K562 (cell line): ENCODE measurements at regions not wholly inside any gene's neighbourhood (a gene's known extent, or its start where the extent isn't known, plus 50 kb on each side); places are given as distances from the start of the nearest gene placed in this dataset.

ENCODE experiments used
- ATAC-seq: fragments of 200-7000 bp; cut with Tn5 transposase; 3 replicates; pipeline ENCODE4 v1.9.1; 2020; ENCODE audit warnings: moderate library complexity
- BruUV-seq: library from RNA; stranded (reverse); fragments of 400-500 nt; replicated peaks from 2 replicates; lab custom pipeline; 2021; lab: Mats Ljungman, UMichigan
- CTCF ChIA-PET: fragments of 300-600 bp; formaldehyde crosslinking; extraction: SDS; loops from one replicate; lab custom pipeline; 2021; ENCODE audit warnings: low intra/inter-chr PET ratio; lab: Yijun Ruan, JAX
- POLR2A ChIA-PET: fragments of 300-600, 350-650 bp; sonication (Branson Sonifier 250); formaldehyde crosslinking; extraction: SDS; loops from one replicate; lab custom pipeline; 2021; ENCODE audit warnings: antibody characterized with exemption, inconsistent platforms; lab: Yijun Ruan, JAX
- DNase-seq, 4 experiments: peaks; one replicate each; pipeline versions ENCODE4 v3.0.0 to v3.0.0-alpha.2; 2011 to 2018; ENCODE audit warnings: low spot score in 3 of 4, mixed read lengths in 3 of 4; ENCODE audit errors: extremely low read depth in 1 of 4
- FAIRE-seq: peaks from 2 replicates; lab custom pipeline; 2011; peaks lifted over from hg19 to GRCh38; lab: Jason Lieb, UNC
- H2AFZ ChIP-seq: 2 replicates; pipeline ENCODE4 v1.6.0; 2011; ENCODE audit warnings: low read depth, low read length, control low read depth, inconsistent platforms
- H3K27ac ChIP-seq: fragments of 200-600 bp; 3 replicates; pipeline ENCODE4 v1.8.0; 2011; ENCODE audit warnings: low read depth, mild to moderate bottlenecking, control low read depth, inconsistent platforms, low read length, moderate library complexity, mixed read lengths; ENCODE audit errors: extremely low read depth
- H3K27me3 ChIP-seq, 2 experiments: fragments of 300-600 bp in 1 of 2; 2 replicates in 1 of 2; 3 replicates in 1 of 2; pipeline versions ENCODE4 v1.6.0 to v1.8.0; 2011; ENCODE audit warnings: inconsistent platforms in 2 of 2, low read length in 2 of 2, mild to moderate bottlenecking in 1 of 2, mixed read lengths in 1 of 2, moderate library complexity in 1 of 2; ENCODE audit not compliant: control insufficient read depth in 2 of 2, insufficient read depth in 2 of 2
- H3K36me3 ChIP-seq: fragments of 300-600 bp; 3 replicates; pipeline ENCODE4 v1.8.0; 2011; ENCODE audit warnings: mild to moderate bottlenecking, low read length, inconsistent platforms; ENCODE audit not compliant: control insufficient read depth, insufficient read depth
- H3K4me1 ChIP-seq, 2 experiments: fragments of 200-600 bp in 1 of 2; replicated peaks in 1 of 2; 2 replicates in 1 of 2; 3 replicates in 1 of 2; pipeline versions ENCODE4 v1.5.1 to v1.8.0; 2011; ENCODE audit warnings: inconsistent platforms in 2 of 2, low read length in 2 of 2, mild to moderate bottlenecking in 1 of 2, mixed read lengths in 1 of 2, moderate library complexity in 1 of 2; ENCODE audit not compliant: control insufficient read depth in 2 of 2, insufficient read depth in 2 of 2
- H3K4me2 ChIP-seq: 2 replicates; pipeline ENCODE4 v1.6.1; 2011; ENCODE audit warnings: low read length, control low read depth, inconsistent platforms, mixed read lengths; ENCODE audit not compliant: insufficient read depth
- H3K4me3 ChIP-seq: fragments of 200-600 bp; sonication (generic), shearing (Covaris generic); 2 replicates; pipeline ENCODE4 v1.5.1; 2016; ENCODE audit warnings: control low read depth, inconsistent platforms
- H3K79me2 ChIP-seq: fragments of 200-600 bp; 3 replicates; pipeline ENCODE4 v1.8.0; 2011; ENCODE audit warnings: low read length, inconsistent platforms; ENCODE audit not compliant: control insufficient read depth, insufficient read depth
- H3K9ac ChIP-seq, 2 experiments: 2 replicates each; pipeline versions ENCODE4 v1.6.0 to v1.6.1; 2011; ENCODE audit warnings: low read depth in 2 of 2, low read length in 2 of 2, control low read depth in 1 of 2, inconsistent platforms in 1 of 2, mild to moderate bottlenecking in 1 of 2, mixed read lengths in 1 of 2; ENCODE audit not compliant: insufficient read depth in 1 of 2
- H3K9me1 ChIP-seq: one replicate; pipeline ENCODE4 v1.6.0; 2011; ENCODE audit warnings: inconsistent platforms, mild to moderate bottlenecking, low read length, moderate library complexity; ENCODE audit not compliant: control insufficient read depth, insufficient read depth
- H3K9me3 ChIP-seq: replicated peaks from 2 replicates; pipeline ENCODE4 v1.5.1; 2011; ENCODE audit warnings: low read depth, low read length, inconsistent platforms; ENCODE audit not compliant: control insufficient read depth, insufficient read depth
- H4K20me1 ChIP-seq: replicated peaks from 2 replicates; pipeline ENCODE4 v1.6.1; 2011; ENCODE audit warnings: low read length, inconsistent platforms, mixed read lengths; ENCODE audit not compliant: control insufficient read depth, insufficient read depth
- BRD9 ChIP-seq: fragments of 450-650 bp; IDR thresholded peaks from 2 replicates; pipeline ENCODE4 v1.6.1; 2018; ENCODE audit warnings: low read depth; ENCODE audit not compliant: partially characterized antibody
- CBX8 ChIP-seq: fragments of 200-600 bp; sonication (generic); IDR thresholded peaks from 2 replicates; pipeline ENCODE4 v1.6.1; 2012; ENCODE audit warnings: borderline replicate concordance, mixed run types, low read depth, mild to moderate bottlenecking, moderate library complexity, mixed read lengths, low read length, control low read depth, inconsistent platforms; ENCODE audit not compliant: poor library complexity, severe bottlenecking; ENCODE audit errors: extremely low read depth
- CHD4 ChIP-seq: fragments of 200-600 bp; sonication (generic); IDR thresholded peaks from 3 replicates; pipeline ENCODE4 v1.6.1; 2012; ENCODE audit warnings: low read depth, mild to moderate bottlenecking, mixed read lengths, low read length, inconsistent platforms; ENCODE audit not compliant: insufficient read depth, insufficient replicate concordance, poor library complexity, severe bottlenecking
- GATAD2A ChIP-seq: fragments of 450-650 bp; IDR thresholded peaks from 2 replicates; pipeline ENCODE4 v1.6.1; 2017
- HMBOX1 ChIP-seq: sonication (generic); IDR thresholded peaks from 2 replicates; pipeline ENCODE4 v1.6.1; 2016
- NUFIP1 ChIP-seq: fragments of 450-650 bp; IDR thresholded peaks from 2 replicates; pipeline ENCODE4 v1.6.1; 2018; ENCODE audit not compliant: partially characterized antibody
- PML ChIP-seq: IDR thresholded peaks from 2 replicates; pipeline ENCODE4 v1.6.1; 2012; ENCODE audit warnings: low read length, inconsistent platforms
- SAP30 ChIP-seq: fragments of 200-600 bp; sonication (generic); IDR thresholded peaks from 2 replicates; pipeline ENCODE4 v1.6.1; 2012; ENCODE audit warnings: borderline replicate concordance, low read depth, mild to moderate bottlenecking, moderate library complexity, low read length, control low read depth, inconsistent platforms; ENCODE audit not compliant: insufficient read depth, poor library complexity, severe bottlenecking
- SMARCE1 ChIP-seq: fragments of 450-650 bp; IDR thresholded peaks from 2 replicates; pipeline ENCODE4 v1.7.1; 2016; ENCODE audit warnings: mild to moderate bottlenecking
- ZC3H11A ChIP-seq: IDR thresholded peaks from 2 replicates; pipeline ENCODE4 v1.6.1; 2012; ENCODE audit warnings: low read depth, low read length, improper control_type of control experiment
- ZNF445 ChIP-seq: fragments of 250-450 bp; sonication (Bioruptor Pico); IDR thresholded peaks from 2 replicates; pipeline ENCODE4 v1.4.0; 2020; ENCODE audit warnings: low read depth, mild to moderate bottlenecking, moderate library complexity
- WGBS: fragments of 100-300 bp; shearing (Covaris generic); methylation state at CpG from one replicate; pipeline ENCODE4 v1.1.6; 2016; ENCODE audit warnings: low coverage, mixed read lengths; ENCODE audit not compliant: insufficient coverage; ENCODE audit errors: missing lambda C conversion rate; 5-methylcytosine and 5-hydroxymethylcytosine counted together
- in situ Hi-C: fragments of 300-500 bp; cut with MboI; formaldehyde crosslinking; loops from 4 replicates; pipeline ENCODE4 v1.15.0; 2018; ENCODE audit warnings: inconsistent platforms, mixed read lengths
- intact Hi-C: fragments of 100-400 bp; cut with micrococcal nuclease; formaldehyde crosslinking; loops from 2 replicates; pipeline ENCODE4 v1.14.2; 2022
- TF ChIP-seq, protein P1 (sequence below): fragments of 250-450 bp; sonication (Bioruptor Pico); IDR thresholded peaks from 2 replicates; pipeline ENCODE4 v1.5.0; 2021; ENCODE audit warnings: mild to moderate bottlenecking, borderline replicate concordance

DNA sequence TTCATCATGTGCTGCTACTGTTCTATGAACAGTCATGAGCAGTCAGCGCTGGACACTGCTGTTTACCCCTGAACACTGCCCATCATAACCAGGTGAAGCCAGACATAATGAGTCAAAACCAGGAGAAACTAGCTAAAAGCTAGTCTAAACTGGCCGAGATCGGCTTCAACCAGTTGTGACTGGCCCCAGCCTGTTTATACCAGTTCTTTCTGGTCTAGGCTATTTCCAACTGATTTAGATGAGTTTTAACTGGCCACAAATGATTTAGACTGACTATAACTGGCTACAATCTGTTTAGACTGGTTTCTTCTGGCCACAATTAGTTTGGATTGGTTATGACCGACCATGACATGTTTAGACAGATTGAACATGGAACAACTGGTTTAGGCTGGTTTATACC is 348.3 kb upstream of the CAMK1G start (continued):
- TF ChIP-seq, protein P1, sequence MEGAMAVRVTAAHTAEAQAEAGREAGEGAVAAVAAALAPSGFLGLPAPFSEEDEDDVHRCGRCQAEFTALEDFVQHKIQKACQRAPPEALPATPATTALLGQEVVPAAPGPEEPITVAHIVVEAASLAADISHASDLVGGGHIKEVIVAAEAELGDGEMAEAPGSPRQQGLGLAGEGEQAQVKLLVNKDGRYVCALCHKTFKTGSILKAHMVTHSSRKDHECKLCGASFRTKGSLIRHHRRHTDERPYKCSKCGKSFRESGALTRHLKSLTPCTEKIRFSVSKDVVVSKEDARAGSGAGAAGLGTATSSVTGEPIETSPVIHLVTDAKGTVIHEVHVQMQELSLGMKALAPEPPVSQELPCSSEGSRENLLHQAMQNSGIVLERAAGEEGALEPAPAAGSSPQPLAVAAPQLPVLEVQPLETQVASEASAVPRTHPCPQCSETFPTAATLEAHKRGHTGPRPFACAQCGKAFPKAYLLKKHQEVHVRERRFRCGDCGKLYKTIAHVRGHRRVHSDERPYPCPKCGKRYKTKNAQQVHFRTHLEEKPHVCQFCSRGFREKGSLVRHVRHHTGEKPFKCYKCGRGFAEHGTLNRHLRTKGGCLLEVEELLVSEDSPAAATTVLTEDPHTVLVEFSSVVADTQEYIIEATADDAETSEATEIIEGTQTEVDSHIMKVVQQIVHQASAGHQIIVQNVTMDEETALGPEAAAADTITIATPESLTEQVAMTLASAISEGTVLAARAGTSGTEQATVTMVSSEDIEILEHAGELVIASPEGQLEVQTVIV (CRISPR knock-in tag), result no peak
- TF ChIP-seq ZNF445 (CRISPR knock-in tag), result no peak
- TF ChIP-seq NUFIP1, result no peak

- no peaks in the 10 kb centered on the region for H3K36me3 ChIP-seq
- H3K79me2 ChIP-seq, result no peaks in the 10 kb centered on the region
- no peaks in the 10 kb centered on the region for H4K20me1 ChIP-seq
- H3K4me3 ChIP-seq, result no peak overlapping the region
- H2AFZ ChIP-seq, result no peak overlapping the region
- FAIRE-seq (no peak), ATAC-seq (no peak), DNase-seq (no peak)
- in situ Hi-C loops, result no loop called here
- WGBS, result 0% methylated on average over 1 of the region's 1 CpG
- TF ChIP-seq ZC3H11A (no peak), CBX8 (no peak), SMARCE1 (no peak), PML (no peak), HMBOX1 (no peak), SAP30 (no peak), BRD9 (no peak), CHD4 (no peak), GATAD2A (no peak)
- BruUV-seq, result no TSS peak
- no peaks in the 10 kb centered on the region for H3K9me3 ChIP-seq
- CTCF ChIA-PET, result no interaction called here
- no peaks in the 10 kb centered on the region for H3K9me1 ChIP-seq
- H3K27ac ChIP-seq, result no peak overlapping the region
- no peak overlapping the region for H3K4me2 ChIP-seq
- H3K27me3 ChIP-seq, result no peaks in the 10 kb centered on the region; a peak in 1 of 5 replicates
- no peak overlapping the region for H3K9ac ChIP-seq
- H3K4me1 ChIP-seq, result no peaks in the 10 kb centered on the region
- POLR2A ChIA-PET, result interaction anchor here (1.0 to 1.1 kb wide), 2 partner anchors 10 to 321 kb away, joined by 3 read pairs; no protein-coding TSS in a partner anchor
- intact Hi-C loops, result no loop called here
These were observed 345.2 kb upstream of the CAMK1G start for GRCh38 chr1:209238356-209238755.
